HG03565 (cell line): ENCODE measurements at regions not wholly inside any gene's neighbourhood (a gene's known extent, or its start where the extent isn't known, plus 50 kb on each side); places are given as distances from the start of the nearest gene placed in this dataset.

Experiments
- ATAC-seq: cut with Tn5 transposase; IDR thresholded peaks from one replicate; pipeline ENCODE4 v1.9.1; 2021; ENCODE audit warnings: mild to moderate bottlenecking, moderate library complexity; ENCODE audit not compliant: unreplicated experiment

DNA sequence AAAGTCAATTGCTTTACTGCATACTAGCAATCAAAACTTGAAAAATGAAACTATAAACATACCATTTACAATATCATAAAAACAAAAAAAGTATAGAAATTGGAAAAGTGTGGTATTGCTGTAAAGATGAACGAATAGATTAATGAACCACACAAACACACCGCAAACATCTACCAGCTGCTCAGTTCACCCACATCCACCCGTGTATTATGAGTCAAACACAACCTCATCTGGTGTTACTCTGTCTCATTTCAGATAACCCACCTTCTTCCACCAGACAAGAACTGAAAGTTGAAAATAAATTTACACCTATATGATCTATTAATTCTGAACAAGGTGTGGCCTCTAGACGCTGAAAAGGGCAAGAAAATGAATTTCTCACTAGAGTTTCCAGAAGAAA, 53.3 kb downstream of the BLID start:
- no peak for ATAC-seq

DNA sequence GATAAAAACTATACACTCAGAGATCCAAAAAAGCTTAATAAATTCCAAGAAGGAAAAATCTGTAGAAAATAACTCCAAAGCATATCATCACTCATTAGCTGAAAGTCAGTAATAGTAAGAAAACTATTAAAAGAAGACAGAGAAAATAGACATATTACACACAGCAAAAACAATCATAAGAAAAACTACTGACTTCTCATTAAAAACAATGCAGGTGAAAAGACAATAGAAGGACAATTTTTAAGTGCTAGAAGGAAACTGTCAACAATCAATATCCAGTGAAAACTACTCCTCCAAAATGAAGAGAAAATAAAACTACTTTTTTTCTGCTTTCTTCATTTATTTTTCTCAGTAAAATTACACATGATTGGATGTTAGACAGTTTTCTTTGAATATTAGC, 56.5 kb downstream of the BLID start:
- ATAC-seq = no peak

DNA sequence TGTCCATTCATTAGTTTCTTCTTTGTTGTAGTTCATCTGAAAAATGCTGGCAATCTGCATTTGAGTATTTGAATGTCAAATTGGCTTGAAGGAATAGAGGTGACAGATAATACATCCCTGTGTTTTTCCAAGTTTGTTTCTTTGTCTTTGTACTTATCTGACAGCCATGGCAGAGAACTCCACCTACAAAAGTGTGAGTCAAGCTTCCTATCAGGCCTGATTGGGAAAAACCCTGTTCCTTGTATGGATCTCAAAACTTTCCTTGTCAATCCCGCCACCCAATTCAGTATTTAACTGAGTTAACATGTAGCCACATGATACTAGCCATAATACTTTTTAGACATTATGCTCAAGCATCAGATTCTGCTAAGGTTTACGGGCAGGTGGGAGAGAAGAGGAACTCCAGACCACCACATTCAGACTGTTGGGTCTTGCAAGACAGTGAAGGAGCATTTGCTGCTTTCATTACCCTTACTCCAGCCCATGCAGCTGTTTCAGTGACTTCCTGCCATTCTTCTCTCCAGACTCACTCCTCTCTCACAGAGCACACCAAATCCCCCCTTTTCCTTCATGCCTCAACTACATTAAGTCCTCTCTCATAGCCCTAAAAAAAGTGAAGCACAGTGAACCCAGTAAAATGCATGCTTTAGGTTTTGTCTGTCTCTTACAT, 65.9 kb downstream of the BLID start:
- ATAC-seq = no peak

DNA sequence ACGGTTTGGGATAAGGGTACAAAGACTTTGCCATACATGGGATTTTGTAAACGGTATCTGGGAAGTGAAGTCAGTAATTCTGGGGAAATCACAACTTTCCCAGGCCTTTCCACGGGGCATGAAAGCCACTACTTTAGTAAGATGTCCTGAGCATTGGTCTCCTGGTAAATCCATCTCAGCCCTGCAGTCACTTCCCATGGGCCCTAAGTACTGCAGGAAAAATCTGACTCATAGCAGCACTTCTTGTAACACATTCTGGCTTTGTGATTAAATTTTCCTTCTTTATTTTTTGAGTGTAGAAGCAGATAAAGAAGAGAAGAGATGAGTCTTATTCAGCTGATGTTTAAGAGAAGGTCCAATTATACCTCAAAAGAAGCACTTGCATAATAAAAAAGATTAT, 67.6 kb downstream of the BLID start:
- ATAC-seq = no peak

DNA sequence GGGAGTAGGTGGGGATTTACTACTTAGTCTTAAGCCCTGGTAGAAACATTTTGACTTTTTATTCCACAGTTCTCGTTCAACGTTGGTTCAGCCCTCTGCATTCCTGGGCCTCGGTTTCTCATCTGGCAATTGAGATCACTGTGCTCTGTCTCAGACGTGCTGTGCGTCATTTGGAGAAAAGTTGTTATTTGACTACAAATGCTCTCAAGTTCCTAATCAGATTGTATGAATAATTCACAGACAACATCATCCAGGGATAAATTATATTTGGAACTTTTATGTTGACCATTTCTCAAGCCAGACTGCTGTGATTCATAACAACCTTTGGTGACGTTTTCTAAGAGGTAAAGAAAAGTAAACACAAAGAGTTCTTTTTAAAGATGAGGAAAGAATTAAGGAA, 69.2 kb downstream of the BLID start:
- no peak for ATAC-seq

DNA sequence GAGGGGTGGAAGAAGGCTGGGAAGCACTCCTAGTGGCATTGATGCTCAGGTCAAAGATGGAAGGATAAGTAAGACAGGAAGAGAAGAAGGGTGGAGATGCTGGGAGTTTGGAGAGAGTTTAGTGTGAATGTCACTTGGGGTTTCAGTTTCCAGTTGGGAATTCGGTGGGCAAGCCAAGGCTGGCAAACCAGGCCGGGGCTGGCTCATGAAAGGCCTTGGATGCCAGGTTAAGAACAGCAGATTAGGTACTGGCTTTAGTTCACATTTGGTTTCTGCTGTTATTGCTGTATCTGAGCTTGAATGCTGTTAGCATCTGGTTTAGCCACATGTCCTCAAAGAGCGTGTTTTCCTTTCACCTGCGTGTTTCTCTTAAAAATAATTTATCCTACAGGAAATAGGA, 69.6 kb downstream of the BLID start:
- no peak for ATAC-seq

DNA sequence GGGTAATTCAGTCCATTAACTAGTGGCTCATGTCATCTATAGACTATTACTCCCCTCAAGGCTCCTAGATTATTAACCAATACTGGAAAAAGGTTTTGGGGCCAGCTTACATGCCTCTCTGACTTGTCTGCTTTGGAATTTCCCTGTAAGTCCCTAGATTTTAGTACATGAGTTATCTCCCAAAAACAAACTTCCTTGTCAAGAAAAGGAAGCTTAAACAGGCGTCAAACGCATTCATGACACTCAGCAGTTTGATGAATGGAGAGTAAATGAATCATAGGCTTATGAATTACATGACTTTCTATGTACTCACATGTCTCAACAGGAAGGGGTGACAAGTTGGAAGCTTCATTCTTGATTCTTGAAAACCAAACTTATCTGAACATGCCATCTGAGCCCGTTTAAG, 70.8 kb downstream of the BLID start:
- ATAC-seq = no peak

DNA sequence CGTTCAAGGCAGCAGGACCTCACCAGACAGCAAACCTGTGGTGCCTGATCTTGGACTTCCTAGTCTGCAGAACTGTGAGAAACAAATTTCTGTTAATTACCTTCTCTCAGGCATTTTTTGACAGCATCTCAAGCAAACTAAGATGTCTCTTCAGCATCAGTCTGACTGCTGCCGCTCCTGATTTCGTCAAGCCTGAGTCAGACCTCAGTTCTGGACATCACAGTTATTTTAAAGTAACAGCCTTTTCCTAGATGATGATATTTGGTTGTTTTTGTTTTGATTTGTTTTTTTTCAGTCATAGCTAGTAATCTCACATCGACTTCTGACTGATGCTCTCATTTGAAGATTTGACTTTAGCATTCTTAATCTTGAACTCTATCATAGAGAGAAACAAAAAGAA, 71.9 kb downstream of the BLID start:
- no peak for ATAC-seq

DNA sequence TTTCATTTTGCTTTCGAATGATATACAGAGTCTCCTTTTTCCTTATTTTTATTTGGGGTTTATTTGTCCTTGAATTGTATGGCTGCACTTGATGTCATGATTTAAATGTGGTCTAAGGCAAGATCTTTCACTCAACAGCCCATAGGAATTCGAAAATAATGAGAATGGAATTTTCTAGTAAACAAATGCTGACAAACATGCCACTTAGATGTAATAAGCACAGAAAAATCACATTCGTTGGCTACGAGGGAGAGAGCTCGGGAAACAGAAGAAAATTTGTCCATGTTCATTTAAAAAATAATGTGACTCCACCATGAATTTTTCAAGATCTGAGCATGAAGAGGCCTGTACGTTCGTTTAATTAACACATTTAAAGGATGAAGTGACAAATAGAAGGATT, 73.0 kb downstream of the BLID start:
- ATAC-seq = no peak

DNA sequence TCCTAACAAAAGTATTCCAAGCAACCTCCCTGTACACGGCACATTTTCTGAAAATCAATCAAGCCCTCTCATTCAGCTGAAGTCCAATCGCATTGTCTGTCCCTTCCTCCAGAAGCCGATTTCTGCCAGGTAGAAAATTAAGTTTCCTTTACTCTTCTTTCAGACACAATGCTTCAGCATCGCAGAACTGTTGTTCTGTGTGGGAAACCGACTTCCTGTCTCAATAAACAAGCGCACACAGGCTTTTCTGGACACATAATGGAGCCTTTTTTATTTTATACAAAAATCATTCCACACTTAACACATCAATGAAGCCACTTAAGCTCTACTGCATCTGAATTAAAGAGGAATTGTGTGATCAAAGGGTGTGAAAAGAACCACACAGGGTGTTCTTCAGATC, 75.6 kb downstream of the BLID start:
- no peak for ATAC-seq

DNA sequence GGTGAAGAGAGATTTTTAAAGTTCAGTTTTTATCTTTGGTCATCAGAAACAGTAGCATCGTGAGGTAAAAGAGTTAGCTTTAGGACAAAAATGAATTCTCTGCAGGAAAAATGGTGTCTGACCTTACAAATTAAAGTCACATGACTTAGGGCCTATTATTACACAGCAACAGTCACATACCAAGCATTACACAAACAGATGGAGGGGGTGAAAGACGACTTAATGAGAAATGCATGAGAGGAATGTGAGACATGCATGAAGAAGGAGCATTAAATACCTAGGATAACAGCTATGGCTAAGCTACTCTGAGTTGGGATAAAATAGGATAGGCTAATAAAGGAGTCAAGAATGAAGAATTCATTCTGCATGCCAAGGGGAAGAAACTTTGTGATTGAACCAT, 77.5 kb downstream of the BLID start:
- no peak for ATAC-seq

DNA sequence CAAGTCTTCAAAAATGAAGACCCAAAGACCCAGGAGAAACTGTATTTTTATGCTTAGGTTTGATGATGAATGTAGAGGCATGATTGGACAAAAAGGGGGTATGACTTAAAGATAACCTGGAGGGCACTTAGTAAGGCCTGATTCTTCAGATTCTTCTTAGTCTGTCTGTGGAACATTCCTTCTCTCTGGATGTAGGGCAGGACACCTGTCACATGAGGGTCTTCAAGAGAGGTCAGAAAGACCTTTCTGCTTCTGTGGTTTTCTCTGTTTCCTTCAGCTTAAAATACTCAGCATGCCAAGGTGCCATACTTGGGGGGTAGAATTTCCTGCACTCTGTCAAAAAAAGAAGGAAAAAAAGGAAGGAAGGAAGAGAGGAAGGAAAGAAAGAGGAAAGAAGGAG, 78.1 kb downstream of the BLID start:
- no peak for ATAC-seq

DNA sequence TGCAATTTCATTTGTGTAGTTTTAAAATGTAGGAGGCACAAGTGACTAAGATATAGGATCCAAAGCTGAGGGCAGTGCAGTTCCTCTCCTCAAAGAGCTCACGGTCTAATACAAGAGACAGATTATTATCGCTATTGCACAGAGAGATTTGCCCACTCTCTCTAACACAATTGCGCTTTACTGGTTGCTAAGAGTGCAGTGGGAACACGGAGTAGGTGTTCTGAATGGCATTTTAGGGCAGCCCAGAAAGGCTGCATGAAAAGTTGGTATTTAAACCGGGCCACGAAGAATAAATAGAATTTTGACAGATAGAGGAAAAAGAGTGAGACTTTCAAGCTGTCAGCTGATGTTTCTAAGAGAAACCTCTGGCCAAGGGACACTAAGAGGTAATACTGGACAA, 79.5 kb downstream of the BLID start:
- no peak for ATAC-seq

DNA sequence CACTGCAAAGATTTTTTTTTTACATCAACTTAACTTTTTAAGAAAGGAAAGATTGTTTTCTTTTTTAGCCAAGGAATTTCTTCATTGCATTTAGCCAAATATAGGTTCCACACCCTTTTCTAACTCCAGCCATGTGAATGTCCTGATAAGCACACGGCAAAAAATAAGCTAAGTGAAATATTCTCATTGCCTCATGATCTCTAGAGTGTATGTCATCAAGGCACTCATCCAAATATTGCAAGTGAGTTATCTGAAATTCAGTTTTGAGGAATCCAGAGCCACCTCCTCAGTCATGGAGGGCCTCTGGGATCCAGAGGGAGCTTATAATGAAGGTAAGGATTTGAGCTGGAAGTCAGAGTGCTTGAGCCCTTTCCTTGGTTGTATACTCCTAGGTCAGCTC, 80.0 kb downstream of the BLID start:
- ATAC-seq = no peak

DNA sequence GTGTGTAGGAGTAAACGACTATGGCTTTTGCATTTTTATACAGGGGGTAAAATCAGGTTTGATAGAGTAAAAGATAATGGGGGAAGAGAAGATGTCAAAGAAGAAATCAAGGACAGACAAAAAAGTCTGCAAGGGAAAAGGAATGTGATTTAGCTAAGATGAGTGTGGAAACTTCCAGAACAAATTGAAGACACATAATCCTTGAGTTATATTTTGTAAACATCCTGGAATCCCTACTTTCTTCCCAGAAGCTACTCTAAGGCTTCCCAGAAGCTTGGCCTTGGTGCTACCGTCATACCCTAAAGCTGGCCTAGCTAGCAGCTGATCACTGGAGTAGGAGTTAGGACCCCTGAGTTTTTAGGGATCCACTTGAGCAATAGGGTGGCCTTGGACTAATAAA, 82.4 kb downstream of the BLID start:
- no peak for ATAC-seq

DNA sequence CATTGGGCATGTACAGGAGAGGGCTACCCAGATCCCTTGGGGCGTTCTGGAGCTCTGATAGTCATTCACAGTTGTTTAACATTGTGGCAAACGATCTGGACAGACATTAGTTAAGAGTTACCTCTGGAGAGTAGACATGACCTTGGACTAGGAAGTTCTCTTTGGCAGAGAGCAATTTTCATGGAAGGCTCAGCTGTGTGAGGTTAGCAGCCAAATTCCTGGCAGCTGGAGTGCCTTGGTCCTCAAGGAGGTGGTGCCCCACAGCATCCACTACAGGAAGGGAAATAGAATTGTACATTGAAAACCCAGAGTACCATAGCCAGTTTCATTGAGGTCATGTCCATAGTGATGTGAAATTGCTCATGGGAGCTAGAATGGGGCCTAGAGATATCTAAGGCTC, 82.8 kb downstream of the BLID start:
- no peak for ATAC-seq

DNA sequence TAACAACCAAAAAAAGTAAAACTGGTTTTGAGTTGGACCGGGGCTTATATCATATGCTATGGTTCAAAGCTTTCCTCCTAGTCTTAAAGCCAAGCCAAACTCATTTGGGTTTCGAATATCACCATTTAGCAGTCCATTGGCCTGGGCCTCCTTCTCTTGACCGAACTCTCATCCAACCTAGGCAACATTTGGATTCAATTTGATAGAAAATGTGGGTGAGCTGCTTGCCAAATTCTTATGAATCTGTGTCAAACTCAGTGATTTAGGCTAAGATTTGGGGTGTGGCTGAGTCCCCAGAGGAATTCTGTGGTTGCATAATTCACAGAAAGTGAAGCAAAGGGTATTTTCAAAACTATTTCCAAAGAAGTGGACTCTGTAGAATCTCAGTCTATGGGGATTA, 83.7 kb downstream of the BLID start:
- ATAC-seq = no peak

DNA sequence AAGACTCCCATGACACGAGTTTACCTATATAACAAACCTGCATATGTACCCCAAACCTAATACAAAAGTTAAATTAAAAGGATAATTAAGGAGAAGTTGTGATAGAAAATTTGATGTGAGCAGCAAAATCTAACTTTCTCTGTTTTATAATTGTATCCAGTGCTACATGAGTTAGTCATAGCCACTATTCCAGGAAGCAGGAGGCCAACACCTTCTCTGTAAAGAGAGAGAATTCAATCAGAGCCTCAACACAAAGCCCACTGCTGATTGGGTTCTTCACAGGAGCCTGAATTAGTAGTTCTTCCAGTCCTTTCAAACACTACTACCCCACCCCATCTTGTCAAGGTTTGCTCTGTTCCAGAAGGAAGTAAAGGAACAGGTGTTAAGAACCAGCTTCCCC, 84.2 kb downstream of the BLID start:
- no peak for ATAC-seq

DNA sequence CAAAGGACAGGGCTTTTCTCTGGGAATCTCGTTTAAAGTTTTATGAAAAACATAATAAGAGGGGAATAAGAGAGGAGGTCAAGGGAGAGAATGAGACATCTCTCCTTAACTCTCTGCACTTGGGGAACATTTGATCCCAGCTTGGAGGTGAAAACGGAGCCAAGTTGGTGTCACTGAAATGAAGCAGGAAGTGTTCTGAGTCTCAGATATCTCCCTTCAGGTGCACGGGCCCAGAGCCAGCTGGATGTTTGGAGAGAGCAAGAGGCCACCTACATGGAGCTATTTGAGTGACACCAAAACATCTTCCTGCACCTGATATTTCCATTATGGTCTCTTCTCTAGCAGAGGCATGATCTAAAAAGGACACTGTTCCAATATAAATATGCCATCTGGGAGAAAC, 85.7 kb downstream of the BLID start:
- ATAC-seq = no peak

DNA sequence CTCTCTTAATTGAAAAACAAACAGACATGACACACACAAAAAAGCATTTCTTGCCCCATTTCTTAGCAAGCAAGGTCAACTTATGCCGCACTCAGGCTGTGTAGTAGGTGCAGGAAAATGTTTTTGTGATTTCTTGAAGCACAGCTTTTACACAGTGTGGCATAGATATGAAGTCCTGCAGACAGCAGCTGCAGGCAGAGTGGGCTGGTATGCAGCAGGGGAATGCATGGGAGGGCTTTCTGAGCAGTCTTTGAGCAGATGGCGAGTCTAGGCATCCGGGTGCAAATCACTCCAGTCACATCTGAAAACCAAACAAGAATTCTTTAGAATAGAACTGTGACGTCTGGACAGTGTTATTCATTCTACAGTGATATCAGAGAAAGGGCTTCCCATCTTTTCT, 87.5 kb downstream of the BLID start:
- ATAC-seq = no peak

DNA sequence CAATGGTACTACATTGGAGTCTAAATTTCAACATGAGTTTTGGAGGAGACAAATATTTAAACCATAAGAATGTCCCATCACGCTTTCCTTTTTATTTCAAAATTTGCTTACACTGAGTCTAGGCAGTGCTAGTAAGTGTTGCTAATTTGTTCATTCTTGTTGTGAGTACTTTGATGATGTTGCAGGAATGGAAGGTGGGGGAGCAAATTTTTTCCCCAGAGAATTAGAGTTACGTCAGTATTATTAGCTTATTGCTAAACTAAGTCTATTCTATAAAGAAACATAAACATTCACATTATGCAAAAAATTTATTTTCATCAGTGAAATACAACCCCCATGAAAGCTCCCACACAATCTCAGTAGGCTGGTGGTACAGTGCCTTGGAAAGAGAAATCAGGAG, 88.0 kb downstream of the BLID start:
- ATAC-seq = no peak

DNA sequence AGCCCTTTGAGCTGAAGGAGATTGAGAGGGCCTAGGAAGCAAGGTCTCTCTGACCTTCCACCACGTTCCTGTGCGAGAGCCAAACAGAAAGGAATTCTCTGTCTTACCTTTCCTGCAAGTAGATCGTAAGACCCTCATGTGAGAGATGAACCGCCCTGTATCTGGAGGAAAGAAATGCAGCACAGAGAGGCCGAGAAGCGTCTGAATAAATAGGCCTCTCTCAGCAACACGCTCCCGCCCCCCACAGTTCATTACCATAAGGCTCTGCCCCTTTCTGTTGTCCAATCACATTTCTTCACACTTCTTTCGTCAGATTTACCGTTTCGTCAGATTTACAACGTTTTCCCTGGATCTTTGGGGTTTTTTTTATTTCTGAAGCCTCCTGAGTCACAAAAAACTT, 90.3 kb downstream of the BLID start:
- no peak for ATAC-seq

DNA sequence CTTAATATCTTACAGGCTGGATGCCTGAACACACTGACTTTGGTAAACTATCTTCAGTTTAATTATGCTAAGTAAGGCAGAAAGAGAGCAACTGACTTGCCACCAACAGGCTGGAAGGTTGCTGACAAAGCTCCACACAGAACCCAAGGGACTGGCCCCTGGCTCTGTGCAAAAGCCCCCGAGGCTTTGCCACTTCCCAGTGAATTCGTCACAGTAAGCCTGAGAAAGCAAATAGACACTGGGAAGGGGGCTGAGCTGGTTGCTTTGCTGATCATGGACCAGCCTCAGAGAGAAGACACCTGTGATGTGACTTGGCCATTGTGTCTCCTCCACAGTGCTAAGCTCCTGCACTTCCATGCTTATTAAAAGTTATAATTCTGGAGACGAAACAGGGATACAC, 91.7 kb downstream of the BLID start:
- ATAC-seq = no peak
